ENCODE measurements at regions not wholly inside any gene's neighbourhood (a gene's known extent, or its start where the extent isn't known, plus 50 kb on each side); places are given as distances from the start of the nearest gene placed in this dataset.
"Not testable (repeated sequence)": the region's sequence is repeated elsewhere in the genome, so short reads cannot be mapped to it uniquely, and the experiment has no call there.

DNA sequence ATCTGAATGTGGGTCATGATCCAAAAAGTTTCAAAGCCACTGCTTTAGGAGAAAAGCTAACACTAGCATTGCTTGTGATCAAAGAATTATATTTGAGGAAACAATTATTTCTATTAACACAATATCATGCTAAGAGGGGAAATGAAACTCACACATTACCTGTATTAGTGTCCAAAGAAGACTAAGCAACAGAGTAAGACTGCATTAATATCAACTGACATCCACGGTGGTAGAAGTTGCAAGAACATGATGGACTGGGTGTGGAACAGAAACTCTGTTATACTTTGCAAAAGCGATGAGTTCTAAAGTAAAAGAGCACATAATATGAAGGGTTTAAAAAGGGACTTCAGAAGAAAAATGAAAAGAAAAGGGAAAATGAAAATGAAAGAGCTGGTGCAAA is 648.3 kb upstream of the NECTIN3 start:
- no peak for DNase-seq (ENCODE audit: low read depth in 4 of 4, low spot score in 3 of 4)

- no peak for DNase-seq (ENCODE audit: low read depth in 4 of 4, low spot score in 3 of 4)
These were observed 641.5 kb upstream of the NECTIN3 start for GRCh38 chr3:110430146-110430545.

- no peak for DNase-seq (ENCODE audit: low read depth in 4 of 4, low spot score in 3 of 4)
These were observed 635.4 kb upstream of the NECTIN3 start for GRCh38 chr3:110436209-110436608.

- not testable (repeated sequence) for DNase-seq (ENCODE audit: low read depth in 4 of 4, low spot score in 3 of 4)
These were observed 631.5 kb upstream of the NECTIN3 start for GRCh38 chr3:110440066-110440653.

DNA sequence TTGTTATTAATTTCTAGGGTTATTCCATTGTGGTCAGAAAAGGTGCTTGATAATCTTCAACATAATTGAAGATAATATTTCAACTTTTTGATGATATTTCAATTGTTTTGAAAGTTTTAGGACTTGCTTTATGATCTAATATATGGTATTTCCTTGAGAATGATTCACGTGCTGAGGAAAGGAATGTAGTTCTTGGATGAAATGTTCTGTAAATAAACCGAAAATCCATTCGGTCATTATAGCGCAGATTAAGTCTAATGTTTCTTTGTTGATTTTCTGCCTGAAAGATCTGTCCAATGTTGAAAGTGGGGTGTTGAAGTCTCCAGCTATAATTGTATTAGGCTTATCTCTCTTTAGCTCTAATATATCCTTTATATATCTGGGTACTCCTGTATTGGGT is 617.5 kb upstream of the NECTIN3 start:
- no peak for DNase-seq (ENCODE audit: low read depth in 4 of 4, low spot score in 3 of 4)

- no peak for DNase-seq (ENCODE audit: low read depth in 4 of 4, low spot score in 3 of 4)
These were observed 615.6 kb upstream of the NECTIN3 start for GRCh38 chr3:110456001-110456400.

- no peak for DNase-seq (ENCODE audit: low read depth in 4 of 4, low spot score in 3 of 4)
These were observed 615.0 kb upstream of the NECTIN3 start for GRCh38 chr3:110456438-110457138.

GRCh38 chr3:110457508-110457907 is 614.1 kb upstream of the NECTIN3 start:
- DNase-seq (ENCODE audit: low read depth in 4 of 4, low spot score in 3 of 4), result no peak

DNA sequence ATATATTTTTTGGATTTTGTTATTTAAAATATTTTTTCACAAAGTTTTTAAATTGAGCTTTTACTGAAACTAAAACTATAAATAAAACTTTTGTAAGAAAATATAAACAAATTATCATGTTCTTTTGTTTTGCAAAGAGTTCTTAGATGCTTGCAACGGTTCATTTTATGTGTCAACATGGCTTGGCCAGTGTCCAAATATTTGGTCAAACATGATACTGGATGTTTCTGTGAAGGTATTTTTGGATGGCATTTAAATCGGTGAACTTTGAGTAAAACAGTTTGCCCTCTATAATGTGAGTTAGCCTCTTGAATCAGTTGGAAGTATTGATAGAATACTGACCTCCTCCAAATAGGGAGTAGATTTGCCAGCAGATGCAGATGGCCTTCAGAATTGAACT is 612.6 kb upstream of the NECTIN3 start:
- no peak for DNase-seq (ENCODE audit: low read depth in 4 of 4, low spot score in 3 of 4)

GRCh38 chr3:110470310-110470709 is 601.3 kb upstream of the NECTIN3 start:
- DNase-seq (ENCODE audit: low read depth in 4 of 4, low spot score in 3 of 4), result no peak

- no peak for DNase-seq (ENCODE audit: low read depth in 4 of 4, low spot score in 3 of 4)
These were observed 598.2 kb upstream of the NECTIN3 start for GRCh38 chr3:110473405-110473804.

GRCh38 chr3:110474397-110474796 is 597.2 kb upstream of the NECTIN3 start:
- DNase-seq (ENCODE audit: low read depth in 4 of 4, low spot score in 3 of 4), result no peak

- no peak for DNase-seq (ENCODE audit: low read depth in 4 of 4, low spot score in 3 of 4)
These were observed 593.1 kb upstream of the NECTIN3 start for GRCh38 chr3:110478377-110479054.

- DNase-seq (ENCODE audit: low read depth in 4 of 4, low spot score in 3 of 4), result peak in 1 of 4 donors; percentile 13
These were observed 591.9 kb upstream of the NECTIN3 start for GRCh38 chr3:110479731-110480130.

GRCh38 chr3:110485389-110485788 is 586.2 kb upstream of the NECTIN3 start:
- DNase-seq (ENCODE audit: low read depth in 4 of 4, low spot score in 3 of 4), result no peak

DNA sequence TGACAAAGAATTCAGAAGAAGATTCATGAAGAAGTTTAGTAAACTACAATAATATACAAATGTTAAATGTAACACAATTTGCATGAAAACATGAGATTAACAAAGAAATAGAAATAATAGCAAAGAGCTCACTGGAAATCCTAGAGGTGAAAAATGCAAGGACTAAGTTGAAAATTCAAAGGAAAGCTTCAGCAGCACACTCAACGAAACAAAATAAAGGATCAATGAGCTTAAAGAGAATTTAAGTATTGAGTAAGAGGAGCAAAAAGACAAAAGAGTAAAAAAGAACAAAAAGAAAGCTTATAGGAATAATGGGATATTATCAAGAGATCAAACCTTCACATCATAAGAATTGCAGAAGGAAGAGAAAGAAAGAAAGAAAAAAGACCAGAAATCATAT is 583.8 kb upstream of the NECTIN3 start:
- DNase-seq (ENCODE audit: low read depth in 4 of 4, low spot score in 3 of 4), result no peak

GRCh38 chr3:110491413-110491812 is 580.2 kb upstream of the NECTIN3 start:
- DNase-seq (ENCODE audit: low read depth in 4 of 4, low spot score in 3 of 4), result no peak

- no peak for DNase-seq (ENCODE audit: low read depth in 4 of 4, low spot score in 3 of 4)
These were observed 578.7 kb upstream of the NECTIN3 start for GRCh38 chr3:110492876-110493275.

GRCh38 chr3:110493438-110494092 is 578.1 kb upstream of the NECTIN3 start:
- no peak for DNase-seq (ENCODE audit: low read depth in 4 of 4, low spot score in 3 of 4)

DNA sequence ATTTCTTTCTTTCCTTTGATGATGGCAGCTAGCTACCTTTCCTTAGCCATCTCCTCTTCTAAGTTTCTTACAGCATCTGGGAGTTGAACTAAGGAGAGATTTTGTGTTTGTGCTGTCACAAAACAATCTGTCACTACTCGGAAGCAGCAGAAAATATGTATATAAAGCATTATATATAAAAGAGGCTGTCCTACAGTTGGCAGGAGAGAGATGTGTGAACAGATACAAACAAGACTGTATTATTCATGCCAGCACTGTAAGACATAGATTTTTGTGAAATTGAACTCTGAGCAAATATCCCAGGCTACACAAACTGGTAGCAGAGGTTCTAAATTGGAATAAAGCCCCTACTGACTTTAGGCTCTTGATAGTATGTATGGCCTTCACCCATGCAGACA is 577.5 kb upstream of the NECTIN3 start:
- no peak for DNase-seq (ENCODE audit: low read depth in 4 of 4, low spot score in 3 of 4)

- no peak for DNase-seq (ENCODE audit: low read depth in 4 of 4, low spot score in 3 of 4)
These were observed 576.9 kb upstream of the NECTIN3 start for GRCh38 chr3:110494728-110495127.

Measured in right renal pelvis (tissue), 4 donors.